K562 (cell line): ENCODE measurements at regions not wholly inside any gene's neighbourhood (a gene's known extent, or its start where the extent isn't known, plus 50 kb on each side); places are given as distances from the start of the nearest gene placed in this dataset.

ENCODE experiments used
- E2F4 ChIP-seq: sonication (generic); formaldehyde crosslinking; IDR thresholded peaks from 2 replicates; pipeline ENCODE4 v1.8.0; 2022; ENCODE audit warnings: mild to moderate bottlenecking, low read depth, missing genetic modification reagents
- KDM5B ChIP-seq: fragments of 200-600 bp; sonication (generic); IDR thresholded peaks from 2 replicates; pipeline ENCODE4 v1.6.1; 2012; ENCODE audit warnings: low read depth, mild to moderate bottlenecking, moderate library complexity, low read length, control low read depth, inconsistent platforms; ENCODE audit not compliant: insufficient replicate concordance
- NRF1 ChIP-seq, 2 experiments: fragments of 450-650 bp; IDR thresholded peaks in 1 of 2; conservative IDR thresholded peaks in 1 of 2; 2 replicates each; pipeline ENCODE4 v1.6.1; 2014; ENCODE audit warnings: mild to moderate bottlenecking in 2 of 2
- POLR2AphosphoS5 ChIP-seq: IDR thresholded peaks from 2 replicates; pipeline ENCODE4 v1.6.1; 2011; ENCODE audit warnings: mild to moderate bottlenecking, low read depth, low read length, moderate library complexity; ENCODE audit not compliant: control insufficient read depth, insufficient read depth
- RCOR1 ChIP-seq, 2 experiments: IDR thresholded peaks; 2 replicates each; pipeline ENCODE4 v1.6.1; 2012; ENCODE audit warnings: low read depth in 2 of 2, low read length in 2 of 2, borderline replicate concordance in 1 of 2, improper control_type of control experiment in 1 of 2
- RHOXF2B ChIP-seq: fragments of 250-450 bp; sonication (Bioruptor Pico); conservative IDR thresholded peaks from 2 replicates; pipeline ENCODE4 v1.5.1; 2021
- TRIM25 ChIP-seq: fragments of 450-650 bp; IDR thresholded peaks from 2 replicates; pipeline ENCODE4 v1.7.0; 2016; ENCODE audit warnings: borderline replicate concordance

GRCh38 chr10:10389182-10389581, 628.5 kb upstream of the CELF2 start:
- TF ChIP-seq RCOR1 (IDR thresholded peaks at IDR 0.05; ENCODE audit: borderline replicate concordance in 1 of 2, low read depth in 2 of 2, low read length in 2 of 2) (no peak), POLR2AphosphoS5 (no peak), KDM5B (no peak), TRIM25 (no peak), RHOXF2B (no peak), E2F4 (CRISPR knock-in tag) (no peak), NRF1 (conservative IDR thresholded peaks at IDR 0.05 in 1 of 2, IDR thresholded peaks at IDR 0.05 in 1 of 2) (no peak)
